K562 (cell line): ENCODE measurements at regions not wholly inside any gene's neighbourhood (a gene's known extent, or its start where the extent isn't known, plus 50 kb on each side); places are given as distances from the start of the nearest gene placed in this dataset.

ENCODE experiments used
- ATAC-seq: fragments of 200-7000 bp; cut with Tn5 transposase; 3 replicates; pipeline ENCODE4 v1.9.1; 2020; ENCODE audit warnings: moderate library complexity
- BruUV-seq: library from RNA; stranded (reverse); fragments of 400-500 nt; replicated peaks from 2 replicates; lab custom pipeline; 2021; lab: Mats Ljungman, UMichigan
- CTCF ChIA-PET: fragments of 300-600 bp; formaldehyde crosslinking; extraction: SDS; loops from one replicate; lab custom pipeline; 2021; ENCODE audit warnings: low intra/inter-chr PET ratio; lab: Yijun Ruan, JAX
- POLR2A ChIA-PET: fragments of 300-600, 350-650 bp; sonication (Branson Sonifier 250); formaldehyde crosslinking; extraction: SDS; loops from one replicate; lab custom pipeline; 2021; ENCODE audit warnings: antibody characterized with exemption, inconsistent platforms; lab: Yijun Ruan, JAX
- DNase-seq, 4 experiments: peaks; one replicate each; pipeline versions ENCODE4 v3.0.0 to v3.0.0-alpha.2; 2011 to 2018; ENCODE audit warnings: low spot score in 3 of 4, mixed read lengths in 3 of 4; ENCODE audit errors: extremely low read depth in 1 of 4
- FAIRE-seq: peaks from 2 replicates; lab custom pipeline; 2011; peaks lifted over from hg19 to GRCh38; lab: Jason Lieb, UNC
- H2AFZ ChIP-seq: 2 replicates; pipeline ENCODE4 v1.6.0; 2011; ENCODE audit warnings: low read depth, low read length, control low read depth, inconsistent platforms
- H3K27ac ChIP-seq: fragments of 200-600 bp; 3 replicates; pipeline ENCODE4 v1.8.0; 2011; ENCODE audit warnings: low read depth, mild to moderate bottlenecking, control low read depth, inconsistent platforms, low read length, moderate library complexity, mixed read lengths; ENCODE audit errors: extremely low read depth
- H3K27me3 ChIP-seq, 2 experiments: fragments of 300-600 bp in 1 of 2; 2 replicates in 1 of 2; 3 replicates in 1 of 2; pipeline versions ENCODE4 v1.6.0 to v1.8.0; 2011; ENCODE audit warnings: inconsistent platforms in 2 of 2, low read length in 2 of 2, mild to moderate bottlenecking in 1 of 2, mixed read lengths in 1 of 2, moderate library complexity in 1 of 2; ENCODE audit not compliant: control insufficient read depth in 2 of 2, insufficient read depth in 2 of 2
- H3K36me3 ChIP-seq: fragments of 300-600 bp; 3 replicates; pipeline ENCODE4 v1.8.0; 2011; ENCODE audit warnings: mild to moderate bottlenecking, low read length, inconsistent platforms; ENCODE audit not compliant: control insufficient read depth, insufficient read depth
- H3K4me1 ChIP-seq, 2 experiments: fragments of 200-600 bp in 1 of 2; replicated peaks in 1 of 2; 2 replicates in 1 of 2; 3 replicates in 1 of 2; pipeline versions ENCODE4 v1.5.1 to v1.8.0; 2011; ENCODE audit warnings: inconsistent platforms in 2 of 2, low read length in 2 of 2, mild to moderate bottlenecking in 1 of 2, mixed read lengths in 1 of 2, moderate library complexity in 1 of 2; ENCODE audit not compliant: control insufficient read depth in 2 of 2, insufficient read depth in 2 of 2
- H3K4me2 ChIP-seq: 2 replicates; pipeline ENCODE4 v1.6.1; 2011; ENCODE audit warnings: low read length, control low read depth, inconsistent platforms, mixed read lengths; ENCODE audit not compliant: insufficient read depth
- H3K4me3 ChIP-seq: fragments of 200-600 bp; sonication (generic), shearing (Covaris generic); 2 replicates; pipeline ENCODE4 v1.5.1; 2016; ENCODE audit warnings: control low read depth, inconsistent platforms
- H3K79me2 ChIP-seq: fragments of 200-600 bp; 3 replicates; pipeline ENCODE4 v1.8.0; 2011; ENCODE audit warnings: low read length, inconsistent platforms; ENCODE audit not compliant: control insufficient read depth, insufficient read depth
- H3K9ac ChIP-seq, 2 experiments: 2 replicates each; pipeline versions ENCODE4 v1.6.0 to v1.6.1; 2011; ENCODE audit warnings: low read depth in 2 of 2, low read length in 2 of 2, control low read depth in 1 of 2, inconsistent platforms in 1 of 2, mild to moderate bottlenecking in 1 of 2, mixed read lengths in 1 of 2; ENCODE audit not compliant: insufficient read depth in 1 of 2
- H3K9me1 ChIP-seq: one replicate; pipeline ENCODE4 v1.6.0; 2011; ENCODE audit warnings: inconsistent platforms, mild to moderate bottlenecking, low read length, moderate library complexity; ENCODE audit not compliant: control insufficient read depth, insufficient read depth
- H3K9me3 ChIP-seq: replicated peaks from 2 replicates; pipeline ENCODE4 v1.5.1; 2011; ENCODE audit warnings: low read depth, low read length, inconsistent platforms; ENCODE audit not compliant: control insufficient read depth, insufficient read depth
- H4K20me1 ChIP-seq: replicated peaks from 2 replicates; pipeline ENCODE4 v1.6.1; 2011; ENCODE audit warnings: low read length, inconsistent platforms, mixed read lengths; ENCODE audit not compliant: control insufficient read depth, insufficient read depth
- CBFA2T3 ChIP-seq: fragments of 450-650 bp; IDR thresholded peaks from 2 replicates; pipeline ENCODE4 v1.6.1; 2017
- CBX8 ChIP-seq: fragments of 200-600 bp; sonication (generic); IDR thresholded peaks from 2 replicates; pipeline ENCODE4 v1.6.1; 2012; ENCODE audit warnings: borderline replicate concordance, mixed run types, low read depth, mild to moderate bottlenecking, moderate library complexity, mixed read lengths, low read length, control low read depth, inconsistent platforms; ENCODE audit not compliant: poor library complexity, severe bottlenecking; ENCODE audit errors: extremely low read depth
- MTA2 ChIP-seq: fragments of 450-650 bp; IDR thresholded peaks from 2 replicates; pipeline ENCODE4 v1.6.1; 2016; ENCODE audit warnings: low read depth
- PTBP1 ChIP-seq: fragments of 200-400 bp; formaldehyde crosslinking; IDR thresholded peaks from 2 replicates; pipeline ENCODE4 v1.6.1; 2017; ENCODE audit warnings: low read depth, low read length
- RBFOX2 ChIP-seq: fragments of 200-400 bp; formaldehyde crosslinking; IDR thresholded peaks from 2 replicates; pipeline ENCODE4 v1.6.1; 2017; ENCODE audit warnings: low read depth, mild to moderate bottlenecking, low read length, moderate library complexity
- SAP30 ChIP-seq: fragments of 200-600 bp; sonication (generic); IDR thresholded peaks from 2 replicates; pipeline ENCODE4 v1.6.1; 2012; ENCODE audit warnings: borderline replicate concordance, low read depth, mild to moderate bottlenecking, moderate library complexity, low read length, control low read depth, inconsistent platforms; ENCODE audit not compliant: insufficient read depth, poor library complexity, severe bottlenecking
- SMARCB1 ChIP-seq: IDR thresholded peaks from 2 replicates; pipeline ENCODE4 v1.6.1; 2011; ENCODE audit warnings: improper control_type of control experiment, low read depth; ENCODE audit not compliant: insufficient read length
- TCF7 ChIP-seq: sonication (generic); IDR thresholded peaks from 2 replicates; pipeline ENCODE4 v1.6.1; 2016; ENCODE audit warnings: antibody characterized with exemption, borderline replicate concordance
- WGBS: fragments of 100-300 bp; shearing (Covaris generic); methylation state at CpG from one replicate; pipeline ENCODE4 v1.1.6; 2016; ENCODE audit warnings: low coverage, mixed read lengths; ENCODE audit not compliant: insufficient coverage; ENCODE audit errors: missing lambda C conversion rate; 5-methylcytosine and 5-hydroxymethylcytosine counted together
- in situ Hi-C: fragments of 300-500 bp; cut with MboI; formaldehyde crosslinking; loops from 4 replicates; pipeline ENCODE4 v1.15.0; 2018; ENCODE audit warnings: inconsistent platforms, mixed read lengths
- intact Hi-C: fragments of 100-400 bp; cut with micrococcal nuclease; formaldehyde crosslinking; loops from 2 replicates; pipeline ENCODE4 v1.14.2; 2022

- ChIA-PET CTCF (no interaction called here), POLR2A (no interaction called here)
- no peak for FAIRE-seq
- H2AFZ ChIP-seq = no peak overlapping the region
- no peaks in the 10 kb centered on the region for H3K9me1 ChIP-seq
- no peak for ATAC-seq
- DNase-seq = no peak
- H3K4me2 ChIP-seq = no peak overlapping the region
- no peaks in the 10 kb centered on the region for H3K9me3 ChIP-seq
- WGBS = 4% methylated on average over 4 of the region's 4 CpGs
- BruUV-seq = no TSS peak
- TF ChIP-seq TCF7 (no peak), MTA2 (no peak), RBFOX2 (no peak), CBFA2T3 (no peak), CBX8 (no peak), SMARCB1 (no peak), SAP30 (no peak), PTBP1 (no peak)
- intact Hi-C loops (no loop called here), in situ Hi-C loops (no loop called here)
- H3K79me2 ChIP-seq = no peaks in the 10 kb centered on the region
- H3K9ac ChIP-seq = no peak overlapping the region
- H3K36me3 ChIP-seq = no peaks in the 10 kb centered on the region
- H3K4me3 ChIP-seq = no peak overlapping the region
- no peak overlapping the region for H3K27ac ChIP-seq
- peaks cover 11 to 37% of the 10 kb centered on the region in 2 experiments; a peak in 4 of 5 replicates for H3K27me3 ChIP-seq
- no peaks in the 10 kb centered on the region for H4K20me1 ChIP-seq
- H3K4me1 ChIP-seq = no peaks in the 10 kb centered on the region
Observed at GRCh38 chr20:58004900-58005299, 223.6 kb downstream of the ANKRD60 start.
